22Rv1 (cell line): ENCODE measurements at regions not wholly inside any gene's neighbourhood (a gene's known extent, or its start where the extent isn't known, plus 50 kb on each side); places are given as distances from the start of the nearest gene placed in this dataset.

Source experiments
- H3K27ac ChIP-seq: fragments of 450-650 bp; 2 replicates; pipeline ENCODE4 v1.5.1; 2017
- ZFX ChIP-seq: fragments of 450-650 bp; IDR thresholded peaks from 2 replicates; pipeline ENCODE4 v1.6.1; 2017; ENCODE audit warnings: antibody characterized with exemption, borderline replicate concordance
- TF ChIP-seq, protein P1 (sequence below): fragments of 450-650 bp; IDR thresholded peaks from 2 replicates; pipeline ENCODE4 v1.5.1; 2017; ENCODE audit warnings: mild to moderate bottlenecking

GRCh38 chr6:163836876-163837690 lies 422.6 kb downstream of the QKI start:
- H3K27ac ChIP-seq: no peak overlapping the region
- TF ChIP-seq, protein P1, sequence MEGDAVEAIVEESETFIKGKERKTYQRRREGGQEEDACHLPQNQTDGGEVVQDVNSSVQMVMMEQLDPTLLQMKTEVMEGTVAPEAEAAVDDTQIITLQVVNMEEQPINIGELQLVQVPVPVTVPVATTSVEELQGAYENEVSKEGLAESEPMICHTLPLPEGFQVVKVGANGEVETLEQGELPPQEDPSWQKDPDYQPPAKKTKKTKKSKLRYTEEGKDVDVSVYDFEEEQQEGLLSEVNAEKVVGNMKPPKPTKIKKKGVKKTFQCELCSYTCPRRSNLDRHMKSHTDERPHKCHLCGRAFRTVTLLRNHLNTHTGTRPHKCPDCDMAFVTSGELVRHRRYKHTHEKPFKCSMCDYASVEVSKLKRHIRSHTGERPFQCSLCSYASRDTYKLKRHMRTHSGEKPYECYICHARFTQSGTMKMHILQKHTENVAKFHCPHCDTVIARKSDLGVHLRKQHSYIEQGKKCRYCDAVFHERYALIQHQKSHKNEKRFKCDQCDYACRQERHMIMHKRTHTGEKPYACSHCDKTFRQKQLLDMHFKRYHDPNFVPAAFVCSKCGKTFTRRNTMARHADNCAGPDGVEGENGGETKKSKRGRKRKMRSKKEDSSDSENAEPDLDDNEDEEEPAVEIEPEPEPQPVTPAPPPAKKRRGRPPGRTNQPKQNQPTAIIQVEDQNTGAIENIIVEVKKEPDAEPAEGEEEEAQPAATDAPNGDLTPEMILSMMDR: no peak
- TF ChIP-seq ZFX: no peak

- no peak for TF ChIP-seq ZFX
- TF ChIP-seq, protein P1: no peak
- no peak overlapping the region for H3K27ac ChIP-seq
These were observed 421.1 kb downstream of the QKI start for GRCh38 chr6:163835439-163836171.

GRCh38 chr6:163834226-163834970 lies 419.9 kb downstream of the QKI start:
- no peak overlapping the region for H3K27ac ChIP-seq
- TF ChIP-seq ZFX: no peak
- TF ChIP-seq, protein P1: no peak

- TF ChIP-seq, protein P1: no peak
- no peak for TF ChIP-seq ZFX
- no peak overlapping the region for H3K27ac ChIP-seq
These were observed 417.2 kb downstream of the QKI start for GRCh38 chr6:163831736-163832135.

GRCh38 chr6:163830641-163831040 lies 416.1 kb downstream of the QKI start:
- no peak overlapping the region for H3K27ac ChIP-seq
- no peak for TF ChIP-seq ZFX
- TF ChIP-seq, protein P1: no peak

DNA sequence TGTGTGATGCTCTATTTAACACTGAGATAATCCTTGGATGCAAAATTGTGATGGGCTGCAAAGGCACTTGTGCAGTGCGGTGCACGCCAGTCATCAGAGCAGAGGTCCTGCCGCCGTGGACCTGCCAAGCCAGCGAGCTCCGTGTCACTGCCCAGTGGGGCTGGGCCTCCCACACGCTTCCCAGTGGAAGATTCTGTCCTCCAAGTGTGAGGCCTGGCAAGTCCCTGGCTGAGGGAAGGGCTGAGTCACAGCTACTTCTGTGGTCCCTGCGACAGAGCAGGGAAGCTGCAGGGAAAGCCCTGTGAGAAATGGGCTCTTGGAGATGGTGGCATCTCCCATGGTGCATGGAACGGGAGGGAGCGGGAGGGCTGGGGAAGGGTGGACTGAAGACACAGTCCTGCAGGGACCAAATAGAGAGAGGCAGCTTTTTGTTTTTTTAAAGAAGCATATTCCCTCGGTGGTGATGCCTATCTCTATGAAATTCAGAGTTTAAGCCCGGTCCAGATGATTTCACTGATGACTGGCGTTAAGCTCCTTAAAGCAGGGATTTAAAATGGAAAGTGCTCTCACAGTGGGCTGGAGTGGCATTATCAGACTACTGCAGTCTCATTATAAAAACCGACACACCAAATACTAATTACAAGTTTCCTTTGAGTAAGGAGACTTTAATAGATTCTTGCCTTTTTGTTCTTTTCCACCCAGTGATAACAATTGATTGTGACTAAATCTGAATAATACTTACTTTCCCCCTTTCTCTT lies 413.7 kb downstream of the QKI start:
- H3K27ac ChIP-seq: no peak overlapping the region
- TF ChIP-seq, protein P1: no peak
- TF ChIP-seq ZFX: no peak
